ENCODE measurements at regions not wholly inside any gene's neighbourhood (a gene's known extent, or its start where the extent isn't known, plus 50 kb on each side); places are given as distances from the start of the nearest gene placed in this dataset.

DNA sequence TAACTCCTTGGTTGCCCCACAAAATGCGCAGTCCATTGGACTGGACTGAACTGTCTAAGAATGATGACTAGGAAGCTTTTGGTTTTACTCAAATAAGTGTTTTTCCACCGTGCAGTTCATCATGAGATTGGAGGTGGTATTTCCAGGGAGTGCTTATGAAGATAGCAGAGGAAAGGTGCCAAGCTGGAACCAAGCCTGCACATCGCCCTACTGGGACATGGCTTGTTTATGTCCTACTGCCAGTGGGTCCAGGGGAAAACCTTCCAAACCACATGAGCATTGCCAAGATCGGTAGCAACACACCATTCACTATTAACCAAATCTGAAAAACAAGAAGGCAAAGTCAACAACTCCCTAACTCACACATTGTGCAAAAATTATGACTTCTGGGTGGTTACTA is 54.7 kb upstream of the DSCAM start:
- DNase-seq = no peak

DNA sequence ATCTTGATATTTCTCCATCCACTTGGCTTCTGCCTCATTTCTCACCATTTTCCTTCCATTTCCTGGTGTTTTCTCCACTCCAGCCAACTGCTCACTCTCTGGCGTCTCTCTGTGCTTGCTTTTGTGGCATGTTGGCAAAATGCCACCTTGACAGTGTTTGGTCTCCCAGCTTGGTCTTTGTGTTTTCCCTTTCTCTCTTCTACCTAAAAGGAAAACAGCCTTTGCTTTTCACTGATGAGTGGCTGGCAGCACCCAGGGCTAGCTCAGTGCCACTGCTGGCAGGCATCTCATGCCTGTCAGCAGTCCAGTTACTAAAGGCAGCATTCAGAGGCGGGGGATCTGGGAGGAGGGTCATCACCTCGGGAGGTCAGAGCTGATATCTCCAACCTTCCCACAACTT is 55.3 kb upstream of the DSCAM start:
- no peak for DNase-seq

DNA sequence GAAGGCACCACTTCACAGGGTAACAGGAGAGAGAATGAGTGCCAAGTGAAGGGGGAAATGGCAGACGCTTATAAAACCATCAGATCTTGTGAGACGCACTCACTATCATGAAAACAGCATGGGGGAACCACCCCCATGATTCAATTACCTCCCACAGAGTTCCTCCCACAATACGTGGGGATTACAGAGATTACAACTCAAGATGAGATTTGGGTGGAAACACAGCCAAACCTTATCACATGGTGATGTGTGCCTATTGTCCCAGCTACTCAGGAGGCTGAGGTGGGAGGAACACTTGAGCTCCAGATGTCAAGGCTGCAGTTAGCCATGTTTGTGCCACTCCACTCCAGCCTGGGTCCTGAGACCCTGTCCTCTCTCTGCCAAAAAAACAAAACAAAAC is 56.0 kb upstream of the DSCAM start:
- no peak for DNase-seq

DNA sequence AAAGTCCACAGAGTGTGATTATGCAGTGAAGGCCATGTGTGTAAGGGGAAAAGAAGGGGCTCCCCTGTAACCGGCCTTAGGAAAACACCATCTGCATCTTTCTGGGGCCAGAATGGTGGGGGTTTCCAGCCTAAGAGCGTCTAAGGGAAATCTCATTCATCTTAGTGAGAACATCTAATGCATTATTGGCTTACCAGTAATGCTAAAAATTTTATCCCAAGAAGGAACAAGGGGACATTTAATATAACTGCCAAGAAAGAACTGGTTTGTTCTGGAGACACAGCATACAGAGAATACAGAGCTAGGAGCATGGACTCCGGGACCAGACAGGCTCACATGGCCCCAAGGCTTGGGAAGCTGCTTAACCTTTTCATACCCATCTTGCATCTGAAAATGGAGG is 58.3 kb upstream of the DSCAM start:
- DNase-seq = no peak

DNA sequence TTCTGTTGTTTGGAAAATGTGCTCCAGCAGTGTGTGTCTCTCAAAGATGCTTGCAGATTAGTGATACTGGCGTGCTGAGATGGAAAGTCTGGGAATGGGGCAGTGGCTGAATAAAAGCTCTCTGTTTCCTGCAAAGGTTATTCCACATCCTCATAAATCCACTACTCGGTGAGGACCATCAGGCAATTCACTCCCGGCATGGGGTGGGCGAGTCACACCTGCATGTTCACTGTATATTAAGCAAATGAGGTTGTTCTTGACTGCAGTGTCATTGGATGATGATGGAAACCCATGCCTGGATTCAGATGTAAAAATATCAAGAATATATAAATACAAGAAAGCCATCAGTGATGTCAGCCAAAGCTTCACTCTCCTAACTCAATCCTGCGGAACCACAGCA is 65.4 kb upstream of the DSCAM start:
- DNase-seq = no peak

DNA sequence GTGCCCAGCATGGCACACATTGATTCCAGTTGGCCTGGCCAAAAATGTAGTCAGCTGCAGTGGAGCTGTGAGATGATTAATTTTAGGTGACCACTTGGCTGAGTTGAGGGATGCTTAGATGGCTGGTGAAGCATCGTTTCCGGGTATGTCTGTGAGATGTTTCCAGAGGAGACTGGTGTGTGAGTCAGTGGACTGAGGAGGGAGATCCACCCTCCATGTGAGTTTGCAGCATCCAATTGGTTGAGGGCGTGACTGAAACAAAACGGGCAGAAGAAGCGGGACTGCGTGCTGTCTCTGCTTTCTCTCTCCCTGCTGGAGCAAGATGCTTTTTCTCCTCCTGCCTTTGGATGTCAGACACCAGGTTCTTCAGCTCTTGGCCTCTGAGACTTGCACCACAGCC is 68.2 kb upstream of the DSCAM start:
- no peak for DNase-seq

DNA sequence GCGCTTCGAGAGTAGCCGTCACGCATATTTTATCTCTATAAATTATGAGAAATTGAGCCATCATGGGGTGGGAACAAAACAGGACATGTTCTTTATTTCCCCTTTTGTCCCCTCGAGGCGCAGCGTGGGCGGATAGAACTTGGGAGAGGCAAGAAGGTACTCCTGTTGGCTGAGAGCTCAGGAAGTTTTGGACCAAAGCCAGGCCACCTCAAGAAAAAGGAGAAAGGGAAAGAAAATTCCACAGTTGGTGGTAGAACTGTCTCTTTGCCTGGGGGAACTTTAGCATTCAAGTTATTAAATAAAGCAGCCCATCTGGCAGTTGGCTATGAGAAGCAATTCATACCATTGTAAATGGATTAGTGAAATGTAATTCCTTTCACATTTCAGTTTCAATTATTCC is 76.4 kb upstream of the DSCAM start:
- DNase-seq = no peak

DNA sequence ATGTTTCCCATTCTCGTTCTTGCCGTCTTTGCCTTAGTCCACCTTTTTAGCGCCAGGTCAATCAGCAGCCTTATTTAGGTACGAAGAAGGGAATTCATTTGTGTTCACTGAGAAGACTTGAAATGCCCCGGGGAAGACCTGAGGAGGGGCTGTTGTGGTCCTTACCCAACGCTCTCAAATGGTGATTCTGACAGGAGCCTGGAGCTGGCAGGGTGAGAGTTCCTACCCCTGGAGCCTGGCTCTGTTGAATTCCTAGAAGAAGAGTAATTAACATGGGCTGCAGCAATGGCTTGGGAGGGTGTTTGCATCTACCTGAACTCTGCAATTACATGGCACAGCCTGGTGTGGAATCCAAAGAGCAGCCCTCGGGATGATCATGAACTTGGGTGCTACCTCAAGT is 76.9 kb upstream of the DSCAM start:
- DNase-seq = no peak

DNA sequence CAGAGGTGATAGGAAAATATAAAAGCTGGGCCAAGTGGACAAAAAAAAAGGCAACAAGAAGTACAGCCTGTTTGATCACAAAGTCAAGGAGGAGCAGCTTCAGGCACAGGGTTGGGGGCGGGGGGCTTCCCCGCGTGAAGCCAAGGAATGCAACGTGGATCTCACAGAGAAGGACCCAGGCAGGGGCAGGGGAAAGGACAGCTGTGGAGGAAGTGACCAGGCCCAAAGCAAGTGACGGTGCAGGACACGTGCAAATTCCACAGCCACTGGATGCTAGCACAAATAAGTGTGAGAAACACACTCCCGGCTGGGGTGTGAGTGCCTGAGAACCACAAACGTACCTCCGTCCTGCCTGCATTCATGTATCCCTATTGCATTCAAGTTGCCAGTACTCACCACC is 77.7 kb upstream of the DSCAM start:
- no peak for DNase-seq

DNA sequence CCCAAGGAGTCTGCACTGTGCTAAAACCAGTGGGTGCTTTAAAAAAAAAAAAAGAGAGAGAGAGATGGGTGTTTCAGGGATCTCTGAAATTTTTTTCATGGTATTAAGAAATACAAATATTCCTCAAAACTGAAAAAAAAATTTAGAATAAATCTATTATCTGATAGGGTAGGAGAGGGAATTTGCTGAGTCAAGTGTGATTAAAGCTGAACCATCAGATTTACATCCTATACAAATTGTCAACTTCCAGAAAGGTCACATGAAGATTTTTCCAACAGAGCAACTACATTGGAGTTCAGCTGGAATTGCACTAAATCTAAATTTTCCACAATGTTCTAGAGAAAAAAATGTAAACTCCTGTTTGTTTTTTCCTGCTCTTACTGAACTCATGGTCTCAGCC is 79.3 kb upstream of the DSCAM start:
- DNase-seq = no peak

DNA sequence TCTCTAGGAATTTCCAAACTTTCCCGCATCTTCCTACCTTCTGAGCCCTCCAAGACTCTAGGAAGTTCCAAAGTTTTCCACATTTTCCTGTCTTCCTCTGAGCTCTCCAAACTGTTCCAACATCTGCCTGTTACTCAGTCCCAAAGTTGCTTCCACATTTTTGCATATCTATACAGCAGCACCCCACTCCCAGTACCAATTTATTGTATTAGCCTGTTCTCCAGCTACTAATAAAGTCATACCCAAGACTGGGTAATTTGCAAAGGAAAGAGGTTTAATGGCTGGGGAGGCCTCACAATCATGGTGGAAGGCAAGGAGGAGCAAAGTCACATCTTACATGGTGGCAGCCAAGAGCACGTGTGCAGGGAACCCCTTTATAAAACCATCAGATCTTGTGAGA is 82.9 kb upstream of the DSCAM start:
- no peak for DNase-seq

DNA sequence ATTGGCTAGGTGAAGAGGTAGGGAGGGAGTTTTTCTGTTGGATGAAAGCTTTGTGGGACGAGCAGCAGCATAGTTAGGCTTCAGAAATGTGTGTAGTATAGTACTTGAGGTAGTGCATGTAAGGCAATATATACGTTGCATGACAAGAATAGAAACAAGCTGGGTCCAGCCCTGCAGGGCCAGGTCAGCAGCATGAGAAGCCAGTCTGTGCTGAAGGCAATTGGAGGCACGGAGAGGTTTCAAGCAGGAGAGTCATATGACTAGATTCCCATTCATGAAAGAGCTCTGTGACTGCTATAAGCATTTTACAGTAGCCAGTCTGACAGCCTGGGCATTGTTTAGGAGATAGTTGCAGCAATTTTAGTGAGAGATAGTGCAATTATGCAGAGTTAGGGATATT is 84.2 kb upstream of the DSCAM start:
- no peak for DNase-seq

DNA sequence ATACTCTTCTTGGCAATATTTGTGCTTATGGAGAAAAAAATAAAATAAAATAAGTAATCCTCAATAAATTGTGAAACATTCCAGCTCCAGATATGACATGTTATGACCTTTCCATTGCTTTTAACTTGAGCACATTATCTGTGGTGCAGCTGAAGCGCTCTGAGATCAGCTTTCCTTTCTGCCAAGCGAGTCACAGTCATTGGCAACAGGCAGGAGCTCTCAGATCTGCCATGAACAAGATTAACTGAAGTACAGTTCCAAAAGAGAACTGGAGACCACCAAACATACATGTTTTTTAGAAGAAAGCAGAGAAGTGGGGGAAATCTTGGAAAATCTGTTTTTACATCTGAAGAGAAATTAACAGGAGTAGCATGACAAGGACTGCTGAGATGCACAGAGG is 89.2 kb upstream of the DSCAM start:
- no peak for DNase-seq

DNA sequence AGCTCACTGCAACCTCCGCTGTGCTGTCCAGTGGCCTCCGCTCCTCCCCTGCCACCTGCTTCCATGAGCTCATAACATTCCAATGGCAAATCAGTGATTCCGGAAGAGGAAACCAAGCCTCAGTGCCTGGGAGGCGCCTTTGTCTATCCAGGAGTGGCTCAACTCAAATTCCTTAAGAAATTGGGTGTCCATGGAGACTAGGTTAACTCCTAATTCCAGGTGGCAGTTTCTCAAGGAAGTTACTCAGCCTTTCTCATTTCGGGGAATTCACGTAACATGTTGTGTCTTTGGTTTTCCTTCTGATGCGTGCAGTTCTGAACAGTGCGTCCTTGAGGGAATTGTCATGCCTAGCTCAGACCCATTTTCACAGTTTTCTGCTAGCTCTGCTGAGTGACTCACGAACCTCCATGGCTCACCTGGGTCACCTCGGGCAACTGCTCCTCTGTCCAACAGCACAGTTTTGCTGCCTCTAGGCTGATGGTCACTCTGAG is 89.9 kb upstream of the DSCAM start:
- no peak for DNase-seq

DNA sequence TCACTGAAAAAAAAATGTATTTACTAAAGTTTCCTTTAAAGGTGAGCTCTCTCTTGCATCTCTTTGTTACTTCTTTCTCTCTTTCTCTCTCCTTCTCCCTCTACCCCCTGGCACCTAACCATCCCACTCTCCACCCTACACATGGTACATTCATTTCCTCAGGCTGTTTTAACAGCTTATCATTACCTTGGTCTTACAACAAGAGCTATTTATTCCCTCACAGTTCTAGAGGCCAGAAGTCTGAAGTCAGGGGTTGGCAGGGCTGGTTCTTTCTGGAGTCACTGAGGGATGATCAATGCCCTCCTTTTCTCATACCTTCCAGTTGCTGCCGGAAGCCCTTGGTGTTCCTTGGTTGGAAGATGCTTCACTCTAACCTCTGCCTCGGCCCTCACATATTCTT is 91.1 kb upstream of the DSCAM start:
- DNase-seq = no peak

DNA sequence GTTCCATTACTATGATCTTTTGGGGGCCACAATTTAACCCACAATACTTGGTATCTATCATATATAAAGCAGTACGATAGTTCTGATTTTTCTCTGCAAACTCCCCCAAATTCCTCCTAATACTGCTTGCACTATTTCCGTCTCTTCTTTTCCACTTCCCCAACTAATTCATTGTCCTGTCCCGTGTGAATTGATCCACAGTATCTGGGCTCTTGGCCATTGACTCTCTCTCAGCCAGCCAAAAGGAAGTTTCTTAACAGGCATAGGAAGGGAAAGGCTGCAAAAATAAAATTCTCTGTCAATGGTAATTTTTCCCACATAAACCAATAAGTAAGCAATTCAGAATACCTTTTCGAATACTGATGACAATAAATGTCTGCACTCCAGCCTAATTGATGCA is 91.7 kb upstream of the DSCAM start:
- DNase-seq = no peak

DNA sequence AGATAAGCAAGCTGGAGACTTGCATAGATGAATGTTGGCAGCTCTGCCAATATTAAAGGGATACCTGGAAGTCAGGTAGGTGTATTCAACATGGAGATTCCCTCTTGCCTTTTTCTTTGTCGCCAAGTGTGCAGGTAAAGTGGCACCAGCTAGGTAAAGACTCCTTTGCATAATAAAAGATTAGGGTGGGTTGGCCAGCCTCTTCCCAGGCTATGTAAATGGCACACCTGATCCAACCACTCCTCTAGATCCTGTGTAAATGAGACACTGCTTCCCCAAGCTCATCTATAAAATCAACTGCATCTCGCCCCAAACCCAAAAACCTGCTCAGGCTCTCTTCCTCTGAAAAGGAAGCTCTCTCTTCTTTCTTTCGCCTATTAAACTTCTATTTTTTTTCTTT is 100.8 kb upstream of the DSCAM start:
- DNase-seq = no peak

DNA sequence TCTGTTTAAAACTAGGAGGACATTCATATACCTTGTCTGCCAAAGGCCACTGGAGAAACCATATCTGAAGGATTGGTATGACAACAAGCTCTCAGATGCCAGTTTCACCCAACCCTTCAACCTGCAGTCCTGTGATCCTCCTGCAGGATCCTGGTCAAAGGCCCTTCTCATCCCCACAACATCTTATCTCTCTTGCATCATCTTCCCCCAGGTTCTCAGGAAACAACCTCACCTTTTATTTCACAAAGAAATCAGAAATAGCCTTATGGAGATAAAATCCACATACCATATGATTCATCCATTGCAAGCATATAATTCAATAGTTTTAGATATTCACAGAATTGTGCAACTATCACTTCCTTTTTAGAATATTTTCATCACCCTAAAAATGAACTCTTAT is 104.0 kb upstream of the DSCAM start:
- no peak for DNase-seq

DNA sequence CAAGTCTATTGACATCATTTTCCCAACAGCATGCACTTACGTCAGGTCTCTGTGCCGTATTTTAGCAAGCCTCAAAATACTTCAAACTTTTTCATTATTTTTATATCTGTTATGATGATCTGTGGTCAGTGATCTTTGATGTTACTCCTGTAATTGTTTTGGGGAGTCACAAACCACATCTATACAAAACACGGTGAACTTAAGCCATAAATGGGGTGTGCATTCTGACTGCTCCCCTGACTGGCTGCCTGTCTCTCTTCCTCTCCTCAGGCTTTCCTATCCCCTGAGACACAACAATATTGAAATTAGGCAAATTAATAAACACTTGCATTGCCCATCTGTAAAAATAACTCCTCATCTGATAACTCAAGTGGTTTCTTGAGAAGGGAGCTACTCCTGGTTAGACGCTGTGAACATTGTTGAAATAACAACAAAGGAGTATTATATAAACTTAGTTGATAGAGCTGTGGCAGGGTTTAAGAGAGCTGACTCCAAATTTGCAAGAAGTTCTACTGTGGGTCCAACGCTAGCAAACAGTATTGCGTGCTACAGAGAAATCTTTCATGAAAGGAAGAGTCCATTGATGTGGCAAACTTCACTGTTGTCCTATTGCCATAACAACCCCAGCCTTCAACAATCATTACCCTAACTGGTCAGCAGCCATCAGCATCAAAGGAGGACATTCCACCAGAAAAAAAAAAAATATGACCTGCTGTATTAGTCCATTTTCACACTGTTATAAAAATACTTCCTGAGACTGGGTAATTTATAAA is 105.8 kb upstream of the DSCAM start:
- no peak for DNase-seq

DNA sequence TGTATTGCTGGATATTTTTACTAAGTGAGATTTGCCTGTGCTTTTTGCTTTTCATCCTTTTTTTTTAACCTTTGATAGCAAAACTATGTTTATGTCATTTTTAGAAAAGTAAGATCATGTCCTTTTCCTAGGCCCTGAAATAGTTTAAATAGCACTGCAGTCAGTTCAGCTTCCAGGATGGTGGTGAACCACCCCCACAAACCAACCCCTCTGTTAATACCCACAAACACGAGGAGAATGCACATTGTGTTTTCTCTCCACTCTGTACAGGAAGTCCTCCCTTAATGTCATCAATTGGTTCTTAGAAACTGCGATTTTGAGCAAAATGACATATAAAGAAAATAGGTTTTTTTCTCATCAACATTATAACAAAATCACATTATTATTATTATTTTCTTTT is 117.7 kb upstream of the DSCAM start:
- no peak for DNase-seq

DNA sequence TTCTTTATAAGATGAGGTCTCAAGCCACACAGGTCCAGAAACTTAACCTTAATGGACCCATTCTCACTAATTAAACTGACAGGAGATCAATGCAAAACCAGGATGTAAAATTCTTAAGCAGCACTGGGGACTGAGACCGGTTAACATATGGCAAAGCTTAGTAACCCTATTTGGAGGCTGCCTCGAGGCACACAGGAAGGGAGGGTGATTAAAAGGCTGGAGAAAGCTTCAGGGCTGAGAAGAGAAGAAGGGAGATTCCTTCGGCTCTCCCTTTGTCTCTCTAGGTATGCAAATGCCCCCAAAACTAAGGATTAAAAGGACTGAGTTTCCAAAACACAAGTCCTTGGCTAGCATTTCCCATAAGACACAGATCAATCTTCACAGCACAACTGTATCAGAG is 120.8 kb upstream of the DSCAM start:
- no peak for DNase-seq

DNA sequence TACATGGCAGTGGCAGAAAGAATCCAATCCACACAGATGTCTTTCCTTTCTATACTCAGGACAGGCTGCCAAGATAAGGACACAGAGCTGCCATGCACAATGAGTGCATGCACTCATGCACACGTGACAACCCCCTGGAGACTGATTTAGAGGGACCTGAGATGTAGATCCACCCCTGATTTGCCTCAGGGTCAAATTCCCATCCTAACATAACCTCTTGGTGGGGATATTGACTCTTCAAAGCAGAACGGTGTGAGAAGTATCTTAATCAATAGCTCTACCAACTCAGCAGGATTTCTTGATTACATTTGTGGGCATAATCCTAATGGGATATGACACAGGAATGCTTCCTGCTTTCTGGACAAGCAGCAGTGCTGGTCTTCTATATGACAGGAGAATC is 125.2 kb upstream of the DSCAM start:
- no peak for DNase-seq

DNA sequence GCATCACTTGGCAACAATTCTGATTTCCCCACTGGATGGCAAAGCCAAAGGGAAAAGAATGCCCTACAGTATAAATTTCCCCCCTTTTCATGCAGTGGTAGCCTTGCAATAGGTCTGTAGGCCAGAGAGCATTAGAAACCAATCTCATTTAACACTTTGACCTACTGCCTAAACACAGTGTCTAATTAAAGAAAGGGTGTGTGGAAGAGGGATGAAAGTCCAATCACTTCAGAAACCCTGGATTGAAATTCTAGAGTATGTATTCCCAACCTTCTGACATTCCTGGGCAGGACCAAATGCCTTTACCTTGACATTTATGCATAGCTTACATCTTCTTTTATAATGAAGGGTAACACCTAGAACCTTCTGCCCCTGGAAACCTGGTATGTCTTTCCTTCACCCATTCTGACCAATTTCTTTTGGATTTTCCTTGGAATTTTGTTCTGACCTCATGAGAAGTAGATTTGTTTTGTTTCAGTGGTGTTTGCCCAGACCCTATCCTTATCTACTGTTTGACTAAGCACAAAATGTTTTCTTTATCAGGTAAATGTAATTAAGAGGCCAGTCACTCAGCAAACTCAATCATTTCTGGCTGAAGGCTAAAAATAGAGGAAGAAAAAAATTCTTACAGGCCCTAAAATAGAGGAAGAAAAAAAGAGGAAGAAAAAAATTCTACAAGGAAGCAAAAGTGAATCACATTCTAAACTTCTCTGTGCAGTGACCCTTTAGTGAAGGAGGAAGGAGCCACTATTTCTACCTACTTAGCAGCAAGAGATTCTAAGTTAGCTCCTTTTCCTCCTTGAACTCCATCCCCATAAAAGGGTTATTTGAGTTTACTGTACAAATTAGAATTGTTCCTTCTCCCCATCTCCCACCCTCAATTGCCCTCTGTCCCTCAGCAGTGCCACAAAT is 129.5 kb upstream of the DSCAM start:
- DNase-seq = no peak

DNA sequence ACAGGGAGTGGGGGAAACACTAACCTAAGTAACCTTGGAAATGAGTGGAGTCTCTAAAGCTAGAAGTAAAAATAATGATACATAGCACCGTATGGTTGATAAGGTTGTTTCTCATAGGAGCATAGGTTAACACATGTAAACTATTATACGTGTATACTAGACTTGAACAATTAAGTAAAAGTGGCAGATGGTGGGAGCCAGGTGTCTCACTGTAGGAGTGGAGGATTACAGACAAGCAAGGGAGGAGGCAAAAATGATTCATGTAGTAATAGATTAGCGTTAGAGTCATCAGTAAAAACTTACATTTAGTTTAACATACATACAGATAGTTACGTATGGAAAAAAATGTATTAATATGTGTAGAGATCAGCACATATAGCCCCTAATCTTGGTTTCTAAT is 138.4 kb upstream of the DSCAM start:
- no peak for DNase-seq

Measured in activated naive CD4-positive, alpha-beta T cell (primary cell).